Mesothelial cell of epicardium (in vitro differentiated cells): ENCODE measurements at regions not wholly inside any gene's neighbourhood (a gene's known extent, or its start where the extent isn't known, plus 50 kb on each side); places are given as distances from the start of the nearest gene placed in this dataset.

Experiments used
- DNase-seq, 2 experiments: peaks; one replicate each; pipeline ENCODE4 v3.0.0; 2021; ENCODE audit warnings: low spot score in 2 of 2; ENCODE audit not compliant: unreplicated experiment in 2 of 2
- H3K27ac Mint-ChIP-seq: 2 replicates; pipeline ENCODE4 v1.8.0; 2021; ENCODE audit warnings: mixed read lengths
- H3K27me3 Mint-ChIP-seq: 2 replicates; pipeline ENCODE4 v1.8.0; 2021; ENCODE audit warnings: low read depth, mixed read lengths
- H3K36me3 Mint-ChIP-seq: 2 replicates; pipeline ENCODE4 v1.8.0; 2021; ENCODE audit warnings: mixed read lengths
- H3K4me1 Mint-ChIP-seq: 2 replicates; pipeline ENCODE4 v1.8.0; 2021; ENCODE audit warnings: mixed read lengths
- H3K4me3 Mint-ChIP-seq: 2 replicates; pipeline ENCODE4 v1.8.0; 2021; ENCODE audit warnings: mild to moderate bottlenecking, moderate library complexity, mixed read lengths
- H3K9me3 Mint-ChIP-seq: 2 replicates; pipeline ENCODE4 v1.8.0; 2021; ENCODE audit warnings: mixed read lengths
- TF ChIP-seq, protein P1 (sequence below): fragments of 200-600 bp; sonication (generic); IDR thresholded peaks from one replicate; pipeline ENCODE4 v1.5.0; 2021; ENCODE audit warnings: antibody characterized with exemption; ENCODE audit not compliant: unreplicated experiment

DNA sequence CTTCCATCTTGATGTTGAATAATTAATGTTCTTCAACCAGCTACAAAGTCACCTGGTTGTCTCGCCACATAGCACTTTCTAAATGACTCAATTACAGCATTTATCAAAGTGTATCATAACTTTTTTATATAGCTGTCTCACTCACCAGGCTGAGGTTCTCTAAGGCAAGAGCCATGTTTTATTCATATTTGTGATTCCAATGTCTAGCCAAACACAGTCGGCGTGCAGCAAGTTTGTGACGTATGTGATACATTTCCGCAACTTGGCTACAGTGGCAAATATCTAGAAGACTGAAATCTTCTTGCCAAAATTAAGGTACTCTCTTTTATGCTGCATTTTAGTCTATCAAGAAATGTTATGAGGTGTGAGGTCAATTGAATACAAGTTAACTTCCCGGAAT is 94.2 kb upstream of the WASF3 start:
- Mint-ChIP-seq H3K27me3 (peaks cover 8% of the 10 kb centered on the region), H3K4me3 (no peak overlapping the region), H3K27ac (no peak overlapping the region), H3K4me1 (no peaks in the 10 kb centered on the region), H3K36me3 (no peaks in the 10 kb centered on the region), H3K9me3 (no peaks in the 10 kb centered on the region)
- DNase-seq: no peak
- TF ChIP-seq, protein P1, sequence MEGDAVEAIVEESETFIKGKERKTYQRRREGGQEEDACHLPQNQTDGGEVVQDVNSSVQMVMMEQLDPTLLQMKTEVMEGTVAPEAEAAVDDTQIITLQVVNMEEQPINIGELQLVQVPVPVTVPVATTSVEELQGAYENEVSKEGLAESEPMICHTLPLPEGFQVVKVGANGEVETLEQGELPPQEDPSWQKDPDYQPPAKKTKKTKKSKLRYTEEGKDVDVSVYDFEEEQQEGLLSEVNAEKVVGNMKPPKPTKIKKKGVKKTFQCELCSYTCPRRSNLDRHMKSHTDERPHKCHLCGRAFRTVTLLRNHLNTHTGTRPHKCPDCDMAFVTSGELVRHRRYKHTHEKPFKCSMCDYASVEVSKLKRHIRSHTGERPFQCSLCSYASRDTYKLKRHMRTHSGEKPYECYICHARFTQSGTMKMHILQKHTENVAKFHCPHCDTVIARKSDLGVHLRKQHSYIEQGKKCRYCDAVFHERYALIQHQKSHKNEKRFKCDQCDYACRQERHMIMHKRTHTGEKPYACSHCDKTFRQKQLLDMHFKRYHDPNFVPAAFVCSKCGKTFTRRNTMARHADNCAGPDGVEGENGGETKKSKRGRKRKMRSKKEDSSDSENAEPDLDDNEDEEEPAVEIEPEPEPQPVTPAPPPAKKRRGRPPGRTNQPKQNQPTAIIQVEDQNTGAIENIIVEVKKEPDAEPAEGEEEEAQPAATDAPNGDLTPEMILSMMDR: no peak

DNA sequence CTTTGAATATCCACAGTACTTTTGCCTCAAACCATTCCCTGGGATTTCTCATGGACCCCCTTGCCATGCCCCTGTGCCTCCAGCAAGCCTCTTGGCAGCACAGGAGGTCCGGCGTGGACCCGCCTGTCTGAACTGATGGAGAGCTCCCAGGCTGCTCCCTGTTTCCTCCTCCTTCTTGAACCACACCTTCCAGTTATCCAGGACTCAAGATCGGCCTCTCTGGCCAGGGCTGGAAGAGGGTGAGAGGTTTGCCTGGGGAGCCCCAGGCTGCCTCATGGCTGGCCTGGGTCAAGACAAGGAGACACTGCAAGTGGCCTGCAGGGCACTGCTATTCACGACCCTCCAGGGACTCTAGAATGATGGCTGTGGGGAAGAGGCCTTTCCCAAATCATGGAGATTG is 93.6 kb upstream of the WASF3 start:
- no peak overlapping the region for H3K4me3 Mint-ChIP-seq
- no peaks in the 10 kb centered on the region for H3K36me3 Mint-ChIP-seq

DNA sequence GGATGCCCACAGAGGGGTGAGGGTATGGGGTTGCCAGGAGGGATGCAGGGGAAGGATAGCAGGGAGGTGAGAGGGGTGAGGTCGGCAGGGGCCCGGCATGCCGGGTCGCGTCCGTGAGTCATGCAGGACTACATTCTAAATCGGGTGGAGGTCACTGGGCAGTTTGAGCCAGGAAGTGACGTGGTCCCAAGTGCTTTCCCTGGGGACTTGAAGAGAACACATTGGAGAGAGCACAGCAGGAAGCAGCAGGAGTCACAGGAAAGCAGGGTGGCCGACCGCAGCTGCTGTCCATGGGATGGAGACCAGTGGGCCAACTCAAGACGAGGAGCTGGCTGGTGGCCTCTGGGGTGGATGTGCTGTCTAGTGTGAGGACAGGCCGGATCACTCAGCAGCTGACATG is 92.0 kb upstream of the WASF3 start:
- H3K9me3 Mint-ChIP-seq: no peaks in the 10 kb centered on the region
- no peaks in the 10 kb centered on the region for H3K36me3 Mint-ChIP-seq
- H3K27ac Mint-ChIP-seq: no peak overlapping the region
- DNase-seq: no peak
- TF ChIP-seq, protein P1: no peak
- H3K27me3 Mint-ChIP-seq: peaks cover 8% of the 10 kb centered on the region
- no peaks in the 10 kb centered on the region for H3K4me1 Mint-ChIP-seq
- no peak overlapping the region for H3K4me3 Mint-ChIP-seq

More for the DNA sequence above, 93.6 kb upstream of the WASF3 start:
- Mint-ChIP-seq H3K9me3 (no peaks in the 10 kb centered on the region), H3K4me1 (no peaks in the 10 kb centered on the region), H3K27ac (no peak overlapping the region), H3K27me3 (peaks cover 8% of the 10 kb centered on the region)
- TF ChIP-seq, protein P1: no peak
- no peak for DNase-seq

DNA sequence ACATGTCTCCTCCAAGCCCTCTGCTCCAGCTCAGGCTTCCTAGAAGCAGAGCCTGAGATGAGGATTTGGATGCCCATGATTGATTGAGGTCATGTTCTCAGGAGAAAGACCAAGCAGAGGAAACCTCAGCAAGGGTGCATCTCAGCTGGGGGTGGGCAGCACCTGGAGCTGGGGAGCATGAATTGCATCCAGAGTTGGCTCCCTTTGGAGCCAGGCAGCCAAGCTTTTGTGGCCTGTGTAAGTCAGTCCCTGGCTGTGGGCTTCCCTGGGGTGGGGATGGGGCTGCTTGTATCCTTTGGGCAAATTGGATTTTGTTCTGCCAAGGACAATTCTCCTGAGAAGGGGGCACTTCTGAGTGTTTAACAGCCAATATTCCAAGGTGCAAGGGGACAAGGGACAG is 91.5 kb upstream of the WASF3 start:
- no peaks in the 10 kb centered on the region for H3K9me3 Mint-ChIP-seq
- peaks cover 8% of the 10 kb centered on the region for H3K27me3 Mint-ChIP-seq

DNA sequence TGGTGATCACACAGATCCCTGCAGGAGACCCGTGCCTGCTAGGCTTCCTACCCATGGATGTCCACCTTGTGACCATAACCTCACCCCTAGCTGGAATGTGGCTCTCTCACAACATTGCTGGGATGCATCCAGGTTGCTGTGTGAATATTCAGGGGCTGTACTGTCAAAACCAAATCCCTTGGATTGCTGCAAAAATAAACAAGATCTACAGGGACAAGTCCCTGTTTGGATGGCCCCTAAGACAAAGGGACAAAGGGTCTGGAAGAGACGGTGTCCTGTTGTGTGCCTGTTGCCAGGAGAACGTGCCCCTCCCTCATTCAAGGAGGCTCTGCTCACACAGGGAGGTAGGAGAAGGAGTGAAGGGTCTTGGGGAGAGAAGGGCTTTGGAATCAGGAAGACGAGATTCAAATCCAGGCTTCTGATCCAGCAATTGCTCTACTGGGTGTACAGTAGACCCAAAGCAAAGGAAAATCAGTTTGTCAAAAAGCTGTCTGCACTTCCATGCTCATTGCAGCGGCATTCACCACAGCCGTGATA is 89.2 kb upstream of the WASF3 start:
- Mint-ChIP-seq H3K27ac (no peak overlapping the region), H3K4me1 (no peaks in the 10 kb centered on the region), H3K36me3 (no peaks in the 10 kb centered on the region), H3K27me3 (peaks cover 1% of the 10 kb centered on the region), H3K4me3 (no peak overlapping the region), H3K9me3 (no peaks in the 10 kb centered on the region)
- no peak for DNase-seq
- TF ChIP-seq, protein P1: no peak

More for the DNA sequence above, 91.5 kb upstream of the WASF3 start:
- no peak for DNase-seq
- TF ChIP-seq, protein P1: no peak
- Mint-ChIP-seq H3K27ac (no peak overlapping the region), H3K4me3 (no peak overlapping the region), H3K4me1 (no peaks in the 10 kb centered on the region), H3K36me3 (no peaks in the 10 kb centered on the region)

DNA sequence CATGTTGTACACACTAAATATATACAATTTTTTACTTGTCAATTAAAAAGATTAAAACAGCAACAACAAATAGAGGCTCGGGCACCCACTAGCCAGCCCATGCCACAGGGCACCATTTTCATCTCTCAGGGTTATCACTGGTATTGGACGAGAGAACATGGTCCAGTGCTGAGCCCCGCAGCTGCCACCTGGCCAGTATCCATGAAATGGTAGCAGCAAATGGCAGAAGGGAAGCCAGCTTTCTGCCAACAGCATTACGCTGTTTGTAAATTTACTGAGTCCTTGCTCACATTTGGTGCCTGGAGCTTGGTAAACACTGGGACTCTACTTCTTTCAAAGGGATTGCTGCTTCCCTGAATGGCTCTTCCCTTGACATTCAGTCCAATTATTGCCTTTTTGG is 87.9 kb upstream of the WASF3 start:
- Mint-ChIP-seq H3K27ac (no peak overlapping the region), H3K4me3 (no peak overlapping the region), H3K36me3 (no peaks in the 10 kb centered on the region), H3K27me3 (no peaks in the 10 kb centered on the region), H3K9me3 (no peaks in the 10 kb centered on the region), H3K4me1 (no peaks in the 10 kb centered on the region)
- DNase-seq: no peak
- TF ChIP-seq, protein P1: no peak
